ENCODE measurements at regions not wholly inside any gene's neighbourhood (a gene's known extent, or its start where the extent isn't known, plus 50 kb on each side); places are given as distances from the start of the nearest gene placed in this dataset.
"Not testable (repeated sequence)": the region's sequence is repeated elsewhere in the genome, so short reads cannot be mapped to it uniquely, and the experiment has no call there.

DNA sequence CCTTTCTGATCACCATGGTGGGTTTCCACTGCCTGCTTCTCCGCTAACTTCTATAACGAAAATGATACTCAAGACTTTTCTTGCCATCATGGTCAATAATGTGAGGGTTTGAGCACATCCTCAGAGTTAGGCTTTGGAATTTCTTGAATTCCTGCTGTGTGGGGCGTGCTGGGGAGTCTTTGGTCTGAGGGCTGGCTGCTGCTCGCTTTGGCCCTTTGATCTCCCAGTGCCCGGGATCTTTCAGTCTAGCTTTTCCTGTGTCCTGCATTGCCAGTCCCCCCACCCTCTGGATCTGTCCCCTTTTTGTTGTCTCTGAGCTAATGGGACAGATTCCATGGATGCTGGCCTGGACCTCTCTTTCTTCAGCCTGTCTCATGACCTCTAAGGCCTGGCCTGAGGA lies 182.6 kb downstream of the NPIPA7 start:
- TF ChIP-seq CTCF (IDR thresholded peaks at IDR 0.05 in 8 of 11, conservative IDR thresholded peaks at IDR 0.05 in 3 of 11); POLR2AphosphoS5 (IDR thresholded peaks at IDR 0.05); POLR2A (IDR thresholded peaks at IDR 0.05): not testable (repeated sequence)
